DND-41 (cell line): ENCODE measurements at regions not wholly inside any gene's neighbourhood (a gene's known extent, or its start where the extent isn't known, plus 50 kb on each side); places are given as distances from the start of the nearest gene placed in this dataset.

Source experiments
- ATAC-seq: fragments of 200-7000 bp; cut with Tn5 transposase; 3 replicates; pipeline ENCODE4 v1.9.1; 2021; ENCODE audit warnings: low read depth; ENCODE audit not compliant: insufficient read depth
- DNase-seq: peaks from one replicate; pipeline ENCODE4 v3.0.0-alpha.2; 2020
- H2AFZ ChIP-seq: 2 replicates; pipeline ENCODE4 v1.6.0; 2012; ENCODE audit warnings: low read depth, low read length
- H3K27ac ChIP-seq: 2 replicates; pipeline ENCODE4 v1.5.1; 2012; ENCODE audit warnings: low read length, inconsistent platforms
- H3K27me3 ChIP-seq: fragments of 200-600 bp; sonication (generic); 2 replicates; pipeline ENCODE4 v1.6.0; 2012; ENCODE audit warnings: low read length, mild to moderate bottlenecking, inconsistent platforms; ENCODE audit not compliant: insufficient read depth, poor library complexity
- H3K36me3 ChIP-seq: 2 replicates; pipeline ENCODE4 v1.5.1; 2012; ENCODE audit warnings: low read length, inconsistent platforms; ENCODE audit not compliant: insufficient read depth
- H3K4me1 ChIP-seq: 2 replicates; pipeline ENCODE4 v1.5.1; 2012; ENCODE audit warnings: mild to moderate bottlenecking, low read length; ENCODE audit not compliant: insufficient read depth
- H3K4me2 ChIP-seq: 2 replicates; pipeline ENCODE4 v1.6.0; 2012; ENCODE audit warnings: mild to moderate bottlenecking, moderate library complexity, low read length, inconsistent platforms; ENCODE audit not compliant: insufficient read depth
- H3K4me3 ChIP-seq, 2 experiments: fragments of 200-600 bp in 1 of 2; shearing (Covaris generic) in 1 of 2; 2 replicates each; pipeline ENCODE4 v1.5.1; 2012 to 2016; ENCODE audit warnings: inconsistent platforms in 2 of 2, low read length in 2 of 2, mild to moderate bottlenecking in 2 of 2, low read depth in 1 of 2, moderate library complexity in 1 of 2
- H3K79me2 ChIP-seq: 2 replicates; pipeline ENCODE4 v1.6.0; 2012; ENCODE audit warnings: low read length, inconsistent platforms; ENCODE audit not compliant: insufficient read depth
- H3K9ac ChIP-seq: 2 replicates; pipeline ENCODE4 v1.6.0; 2012; ENCODE audit warnings: low read depth, mild to moderate bottlenecking, inconsistent platforms, low read length, moderate library complexity
- H3K9me3 ChIP-seq: 2 replicates; pipeline ENCODE4 v1.5.1; 2012; ENCODE audit warnings: low read length, moderate library complexity, mild to moderate bottlenecking, inconsistent platforms; ENCODE audit not compliant: insufficient read depth, severe bottlenecking
- H4K20me1 ChIP-seq: 2 replicates; pipeline ENCODE4 v1.6.0; 2012; ENCODE audit warnings: low read length; ENCODE audit not compliant: insufficient read depth
- CTCF ChIP-seq: IDR thresholded peaks from 2 replicates; pipeline ENCODE4 v1.5.1; 2012; ENCODE audit warnings: borderline replicate concordance, low read length, moderate library complexity, mild to moderate bottlenecking; ENCODE audit not compliant: poor library complexity, severe bottlenecking; ENCODE audit errors: extremely low read depth
- EZH2 ChIP-seq: IDR thresholded peaks from 3 replicates; pipeline ENCODE4 v1.6.1; 2012; ENCODE audit warnings: borderline replicate concordance, low read depth, mild to moderate bottlenecking, moderate library complexity, low read length, inconsistent platforms; ENCODE audit not compliant: severe bottlenecking

GRCh38 chr4:27819246-27819645 is 958.6 kb downstream of the STIM2 start:
- no peaks in the 10 kb centered on the region for H4K20me1 ChIP-seq
- no peaks in the 10 kb centered on the region for H3K36me3 ChIP-seq
- H3K4me2 ChIP-seq, result no peak overlapping the region
- H3K9ac ChIP-seq, result no peak overlapping the region
- H3K4me1 ChIP-seq, result no peaks in the 10 kb centered on the region
- TF ChIP-seq EZH2 (no peak), CTCF (no peak)
- H3K27me3 ChIP-seq, result no peaks in the 10 kb centered on the region
- no peaks in the 10 kb centered on the region for H3K9me3 ChIP-seq
- no peak overlapping the region for H2AFZ ChIP-seq
- DNase-seq (no peak), ATAC-seq (no peak)
- no peak overlapping the region for H3K27ac ChIP-seq
- no peak overlapping the region for H3K4me3 ChIP-seq
- H3K79me2 ChIP-seq, result no peaks in the 10 kb centered on the region

- H3K36me3 ChIP-seq, result no peaks in the 10 kb centered on the region
- no peaks in the 10 kb centered on the region for H3K79me2 ChIP-seq
- ATAC-seq (no peak), DNase-seq (no peak)
- no peak overlapping the region for H3K4me2 ChIP-seq
- no peaks in the 10 kb centered on the region for H3K27me3 ChIP-seq
- no peaks in the 10 kb centered on the region for H4K20me1 ChIP-seq
- no peaks in the 10 kb centered on the region for H3K9me3 ChIP-seq
- H3K9ac ChIP-seq, result no peak overlapping the region
- H2AFZ ChIP-seq, result no peak overlapping the region
- no peak overlapping the region for H3K27ac ChIP-seq
- TF ChIP-seq EZH2, result no peak
- no peak for TF ChIP-seq CTCF
- H3K4me3 ChIP-seq, result no peak overlapping the region
- no peaks in the 10 kb centered on the region for H3K4me1 ChIP-seq
Observed at GRCh38 chr4:27828843-27829242, 968.2 kb downstream of the STIM2 start.

GRCh38 chr4:27830251-27830650 is 969.6 kb downstream of the STIM2 start:
- Histone ChIP-seq H3K9ac (no peak overlapping the region), H3K4me3 (no peak overlapping the region), H3K36me3 (no peaks in the 10 kb centered on the region), H3K4me2 (no peak overlapping the region), H4K20me1 (no peaks in the 10 kb centered on the region), H3K27me3 (no peaks in the 10 kb centered on the region), H3K4me1 (no peaks in the 10 kb centered on the region), H3K27ac (no peak overlapping the region), H3K9me3 (no peaks in the 10 kb centered on the region), H2AFZ (no peak overlapping the region), H3K79me2 (no peaks in the 10 kb centered on the region)
- TF ChIP-seq EZH2 (no peak), CTCF (no peak)
- DNase-seq (no peak), ATAC-seq (no peak)

GRCh38 chr4:27835851-27836250 is 975.2 kb downstream of the STIM2 start:
- no peak for ATAC-seq
- DNase-seq, result no peak
- Histone ChIP-seq H3K27me3 (no peaks in the 10 kb centered on the region), H4K20me1 (no peaks in the 10 kb centered on the region), H3K4me1 (no peaks in the 10 kb centered on the region), H3K9me3 (no peaks in the 10 kb centered on the region), H3K36me3 (no peaks in the 10 kb centered on the region), H3K4me2 (no peak overlapping the region), H3K79me2 (no peaks in the 10 kb centered on the region), H3K9ac (no peak overlapping the region), H3K27ac (no peak overlapping the region), H2AFZ (no peak overlapping the region), H3K4me3 (no peak overlapping the region)
- TF ChIP-seq EZH2, result no peak
- no peak for TF ChIP-seq CTCF
